GM18868 (cell line): ENCODE measurements at regions not wholly inside any gene's neighbourhood (a gene's known extent, or its start where the extent isn't known, plus 50 kb on each side); places are given as distances from the start of the nearest gene placed in this dataset.

Source experiments
- ATAC-seq: cut with Tn5 transposase; IDR thresholded peaks from one replicate; pipeline ENCODE4 v1.9.1; 2021; ENCODE audit warnings: mild to moderate bottlenecking, moderate library complexity; ENCODE audit not compliant: unreplicated experiment

- ATAC-seq, result no peak
Measured at GRCh38 chr11:19382131-19382611, 141.4 kb upstream of the E2F8 start.

- ATAC-seq, result no peak
Measured at GRCh38 chr11:19380375-19380774, 139.6 kb upstream of the E2F8 start.

DNA sequence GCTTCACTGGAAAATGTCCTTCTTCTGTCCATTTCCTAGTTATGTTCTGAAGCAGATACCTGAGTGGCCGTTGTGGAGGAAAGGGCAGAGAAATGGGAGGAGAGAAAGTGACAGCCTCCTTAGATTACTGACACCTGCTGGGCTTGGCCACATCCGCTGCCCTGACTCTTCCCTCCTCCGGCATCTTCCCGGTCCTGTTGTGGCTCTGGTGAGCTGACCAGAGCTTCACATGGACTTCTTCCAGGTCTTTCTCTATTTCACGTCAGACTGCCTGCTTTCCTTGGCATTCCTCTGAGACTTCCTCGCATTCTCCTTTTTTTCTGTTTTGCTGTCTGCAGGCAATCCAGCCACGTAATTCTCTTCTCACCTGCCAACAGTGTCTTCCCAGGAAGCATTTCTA is 138.7 kb upstream of the E2F8 start:
- ATAC-seq, result no peak

DNA sequence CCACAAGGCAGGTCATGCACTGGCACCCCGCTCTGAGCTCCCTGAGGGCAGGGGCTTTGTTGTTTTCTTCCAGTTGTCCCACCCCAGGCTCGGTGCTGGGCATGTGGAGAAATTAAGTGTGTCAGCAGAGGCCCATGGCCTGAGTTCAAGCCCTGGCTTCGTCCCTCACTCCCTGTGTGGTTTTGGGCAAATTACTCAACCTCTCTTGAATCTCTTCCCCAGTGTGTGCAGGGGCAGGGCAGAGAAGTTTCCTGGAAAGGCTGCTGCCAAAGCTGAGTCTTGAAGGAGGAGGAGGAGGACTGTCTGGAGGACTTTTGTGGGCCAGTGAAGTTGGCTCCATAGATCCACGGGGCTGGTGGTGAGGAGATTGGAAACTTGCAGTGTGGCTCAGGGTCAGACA is 138.1 kb upstream of the E2F8 start:
- ATAC-seq, result no peak

- ATAC-seq, result no peak
Measured at GRCh38 chr11:19377881-19378280, 137.1 kb upstream of the E2F8 start.

GRCh38 chr11:19375440-19375839 is 134.7 kb upstream of the E2F8 start:
- ATAC-seq, result no peak

GRCh38 chr11:19374151-19374569 is 133.4 kb upstream of the E2F8 start:
- no peak for ATAC-seq

- ATAC-seq, result no peak
Measured at GRCh38 chr11:19372381-19372780, 131.6 kb upstream of the E2F8 start.

DNA sequence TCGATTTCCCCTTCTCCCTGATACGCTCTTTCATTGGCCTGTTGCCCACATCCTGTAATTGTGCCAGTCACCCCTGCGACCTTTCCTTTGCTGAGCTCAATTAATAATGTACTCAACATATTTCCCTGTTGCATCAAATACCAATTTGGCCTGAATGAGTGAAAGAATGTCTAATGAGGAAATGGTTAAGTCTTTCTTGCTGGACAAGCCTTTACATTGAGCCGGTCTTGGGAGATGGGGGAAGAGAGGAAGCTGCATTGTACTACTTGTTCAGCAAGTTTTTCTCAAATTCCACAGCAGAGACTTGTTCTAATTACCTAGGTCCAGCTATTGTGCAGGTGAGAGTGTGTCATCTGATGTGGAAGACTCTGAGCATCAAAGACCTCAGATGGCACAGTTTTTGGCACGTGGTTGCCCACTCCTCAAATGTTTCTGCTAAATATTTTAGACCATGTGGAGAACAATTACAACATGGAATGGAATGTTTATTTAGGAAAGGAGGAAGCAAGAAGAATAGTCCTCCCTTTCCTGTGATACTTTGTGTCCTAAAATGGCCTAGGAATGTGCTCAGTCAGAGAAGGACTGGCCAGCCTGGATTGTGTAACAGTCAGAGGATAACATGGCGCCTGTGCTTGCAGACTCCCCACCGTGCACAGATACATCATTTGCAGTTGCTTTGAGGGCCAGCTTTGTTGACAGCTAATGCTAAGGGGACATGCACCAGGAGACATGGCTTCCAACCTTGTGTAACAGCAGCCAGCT is 129.5 kb upstream of the E2F8 start:
- no peak for ATAC-seq

DNA sequence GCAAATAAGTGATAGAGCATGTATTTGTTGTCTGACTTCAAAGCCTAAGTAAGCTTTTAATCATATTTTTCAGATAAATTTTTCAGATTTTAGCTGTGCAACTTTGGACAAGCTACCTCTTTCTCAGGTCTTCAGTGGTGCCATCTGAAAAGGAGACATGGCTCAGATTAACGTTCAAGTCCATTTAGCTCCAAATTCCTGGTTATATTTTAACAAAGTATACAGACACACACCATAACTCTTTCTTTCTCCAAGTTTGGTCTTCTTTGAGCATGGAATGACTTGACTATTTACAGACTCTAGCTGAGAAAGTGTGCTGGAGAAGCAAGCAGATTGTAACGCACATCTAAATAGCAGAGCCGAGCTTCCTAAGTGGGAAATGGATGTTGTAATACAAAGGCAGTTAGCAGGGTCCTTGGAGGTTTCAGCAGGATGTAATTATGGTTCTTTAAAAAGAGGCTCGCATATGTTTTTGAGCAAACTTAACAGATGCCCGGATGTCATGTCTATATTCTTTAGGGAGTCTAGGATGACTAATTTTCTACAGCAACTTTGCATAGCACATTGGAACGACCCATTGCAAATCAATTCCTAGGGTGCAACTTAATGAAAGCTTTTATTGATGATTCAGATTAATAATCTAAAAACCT is 128.1 kb upstream of the E2F8 start:
- ATAC-seq, result no peak

DNA sequence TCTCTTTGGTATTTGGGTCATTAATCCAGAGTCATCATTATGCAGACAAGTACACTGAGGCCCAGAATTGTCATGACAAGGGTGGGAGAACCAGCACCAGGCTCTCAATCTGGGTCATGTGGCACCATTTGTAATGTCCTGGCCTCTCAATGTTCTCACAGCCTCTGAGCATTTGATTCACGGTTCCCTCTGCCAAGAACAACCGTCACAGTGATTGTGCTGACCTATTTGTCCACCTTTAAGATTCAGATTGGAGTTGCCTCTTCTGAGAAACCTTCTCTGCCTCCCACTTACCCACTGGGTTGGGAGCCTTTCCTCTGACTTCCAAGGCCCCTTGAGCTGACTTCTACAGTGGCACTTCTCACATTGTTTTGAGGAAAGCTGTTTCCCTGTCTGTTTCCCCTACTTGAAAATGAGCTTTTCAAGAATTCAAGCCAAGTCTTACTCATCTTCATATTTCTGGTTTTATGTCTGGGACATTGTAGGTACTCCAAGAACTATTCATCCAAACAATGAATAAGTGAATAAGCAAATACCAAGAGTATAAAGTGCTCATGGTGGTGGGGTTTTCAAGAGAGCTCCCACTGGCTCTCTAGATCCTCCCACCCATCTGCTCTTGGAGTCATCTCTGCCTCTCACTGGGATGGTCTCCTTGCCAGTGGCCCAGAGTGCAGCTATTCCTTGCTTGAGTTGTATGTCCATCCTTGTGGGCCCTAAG is 126.4 kb upstream of the E2F8 start:
- no peak for ATAC-seq

DNA sequence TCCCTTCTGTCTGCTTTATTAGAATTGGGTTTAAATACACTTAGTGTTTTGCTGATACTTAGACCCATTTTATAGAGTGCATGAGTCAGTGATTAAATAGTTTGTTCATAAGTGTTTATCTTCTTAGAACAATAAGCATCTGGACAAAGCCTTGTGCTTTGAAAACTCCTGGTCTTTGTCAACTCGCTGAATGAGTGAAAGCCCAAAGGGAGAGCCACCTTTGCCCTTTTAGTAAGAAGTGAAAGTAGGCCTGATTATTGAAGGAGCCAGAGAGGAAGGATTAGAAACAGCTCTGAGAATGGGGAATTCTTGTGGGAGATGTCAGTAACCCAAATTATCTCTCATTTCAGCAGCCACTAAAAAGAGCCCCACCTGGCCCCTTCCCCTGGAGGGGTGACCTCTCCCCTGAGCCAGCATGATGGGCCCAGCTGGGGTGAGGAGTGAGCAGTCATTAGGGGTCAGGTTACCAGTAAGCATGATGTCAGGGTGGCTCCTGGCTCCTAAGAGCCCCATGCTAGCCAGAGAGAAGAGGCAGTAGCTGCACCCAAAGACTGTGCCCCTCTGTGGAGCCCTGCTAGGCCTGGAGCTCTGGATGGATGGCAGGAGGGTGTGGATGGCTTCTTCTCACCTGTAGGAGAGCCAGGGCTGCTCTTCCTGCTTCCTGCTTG is 125.1 kb upstream of the E2F8 start:
- peak; percentile 48 for ATAC-seq

GRCh38 chr11:19359221-19360000 is 118.7 kb upstream of the E2F8 start:
- ATAC-seq, result no peak

DNA sequence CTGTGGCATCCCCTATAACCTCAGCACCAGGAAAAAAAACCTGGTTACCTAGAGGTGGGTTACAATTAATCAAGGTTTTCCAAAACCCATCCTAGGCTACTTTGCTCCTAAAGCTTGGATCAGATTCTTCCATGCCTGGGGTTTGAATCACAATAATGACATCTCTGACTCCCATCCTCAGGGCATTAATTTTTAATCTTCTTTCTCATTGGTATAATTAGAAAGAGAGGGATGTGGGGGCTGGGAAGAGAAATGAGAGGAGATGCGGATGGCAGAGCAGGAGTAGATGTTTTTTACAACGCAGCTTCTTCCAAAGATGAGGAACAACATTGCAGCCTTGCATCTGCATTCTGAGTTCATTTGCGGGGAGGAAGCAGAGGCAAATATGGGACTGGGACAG is 117.2 kb upstream of the E2F8 start:
- ATAC-seq, result no peak

DNA sequence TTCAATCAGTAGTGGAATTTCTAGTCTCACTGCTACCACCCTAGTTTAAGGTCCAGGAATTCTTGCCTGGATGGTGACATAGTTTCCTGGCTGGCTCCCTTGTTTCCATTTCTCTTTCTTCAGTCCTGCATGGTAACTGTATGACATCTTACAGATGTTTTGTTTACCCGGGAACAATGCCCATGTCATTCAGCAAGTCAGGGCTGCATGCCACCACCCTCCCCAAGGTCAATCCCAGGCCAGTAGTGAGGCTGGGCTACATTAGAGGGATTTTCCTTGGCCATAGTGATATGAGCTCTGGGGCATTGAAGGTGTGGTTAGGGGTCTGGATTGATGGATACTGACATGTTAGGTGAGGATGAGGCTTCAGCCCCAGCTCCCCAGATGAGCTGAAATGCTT is 114.9 kb upstream of the E2F8 start:
- no peak for ATAC-seq

GRCh38 chr11:19353287-19353850 is 112.6 kb upstream of the E2F8 start:
- no peak for ATAC-seq

DNA sequence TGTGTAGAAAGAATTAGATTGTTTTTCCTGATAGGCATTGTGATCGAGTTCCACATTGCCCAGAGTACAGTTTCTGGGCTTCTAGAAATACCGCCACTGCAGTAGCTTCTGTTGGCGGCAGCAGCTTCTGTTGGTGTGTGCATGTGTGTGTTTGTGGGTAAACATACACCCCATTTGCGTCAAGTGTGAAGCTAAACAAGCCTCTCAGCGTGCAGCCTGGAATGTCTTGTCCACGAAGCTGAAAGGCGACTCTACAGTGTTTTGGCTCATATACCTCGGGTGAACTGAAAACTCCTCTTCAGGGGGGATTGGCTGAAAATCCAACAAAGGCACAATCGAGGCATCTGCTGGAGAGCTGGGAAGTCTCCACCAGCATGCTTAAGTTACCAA is 112.0 kb upstream of the E2F8 start:
- ATAC-seq, result no peak

GRCh38 chr11:19352072-19352770 is 111.5 kb upstream of the E2F8 start:
- ATAC-seq, result no peak

GRCh38 chr11:19351426-19351825 is 110.7 kb upstream of the E2F8 start:
- no peak for ATAC-seq

GRCh38 chr11:19350160-19350559 is 109.4 kb upstream of the E2F8 start:
- ATAC-seq, result no peak
